ENCODE measurements at regions not wholly inside any gene's neighbourhood (a gene's known extent, or its start where the extent isn't known, plus 50 kb on each side); places are given as distances from the start of the nearest gene placed in this dataset.

DNA sequence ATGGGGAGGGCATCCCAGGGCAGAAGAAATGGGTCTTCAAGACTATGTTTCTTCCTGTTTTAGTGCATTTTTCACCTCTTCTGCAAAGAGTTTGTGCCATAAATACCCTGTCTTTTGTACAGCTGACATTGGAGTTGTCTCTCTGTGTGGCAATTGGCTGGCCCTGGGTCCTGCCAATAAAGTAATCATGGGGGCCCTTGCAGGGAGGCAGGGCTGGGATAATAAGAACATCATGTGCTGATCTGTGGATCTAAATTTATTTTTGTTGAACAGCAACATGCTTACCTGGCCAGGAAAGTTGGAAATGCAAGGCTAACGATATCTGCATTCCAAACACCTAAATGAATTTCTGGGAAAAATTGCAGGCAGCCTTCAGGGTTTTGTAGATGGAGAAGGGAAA lies 174.6 kb upstream of the GATB start:
- no peak for DNase-seq (ENCODE audit: low spot score)
- Histone ChIP-seq H3K27me3 (no peaks in the 10 kb centered on the region), H3K4me1 (no peaks in the 10 kb centered on the region), H3K4me3 (no peak overlapping the region), H3K36me3 (no peaks in the 10 kb centered on the region), H3K9me3 (no peaks in the 10 kb centered on the region), H3K27ac (no peak overlapping the region)
- TF ChIP-seq, protein P1, sequence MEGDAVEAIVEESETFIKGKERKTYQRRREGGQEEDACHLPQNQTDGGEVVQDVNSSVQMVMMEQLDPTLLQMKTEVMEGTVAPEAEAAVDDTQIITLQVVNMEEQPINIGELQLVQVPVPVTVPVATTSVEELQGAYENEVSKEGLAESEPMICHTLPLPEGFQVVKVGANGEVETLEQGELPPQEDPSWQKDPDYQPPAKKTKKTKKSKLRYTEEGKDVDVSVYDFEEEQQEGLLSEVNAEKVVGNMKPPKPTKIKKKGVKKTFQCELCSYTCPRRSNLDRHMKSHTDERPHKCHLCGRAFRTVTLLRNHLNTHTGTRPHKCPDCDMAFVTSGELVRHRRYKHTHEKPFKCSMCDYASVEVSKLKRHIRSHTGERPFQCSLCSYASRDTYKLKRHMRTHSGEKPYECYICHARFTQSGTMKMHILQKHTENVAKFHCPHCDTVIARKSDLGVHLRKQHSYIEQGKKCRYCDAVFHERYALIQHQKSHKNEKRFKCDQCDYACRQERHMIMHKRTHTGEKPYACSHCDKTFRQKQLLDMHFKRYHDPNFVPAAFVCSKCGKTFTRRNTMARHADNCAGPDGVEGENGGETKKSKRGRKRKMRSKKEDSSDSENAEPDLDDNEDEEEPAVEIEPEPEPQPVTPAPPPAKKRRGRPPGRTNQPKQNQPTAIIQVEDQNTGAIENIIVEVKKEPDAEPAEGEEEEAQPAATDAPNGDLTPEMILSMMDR (IDR thresholded peaks at IDR 0.05): no peak

GRCh38 chr4:151934766-151935165 lies 174.0 kb upstream of the GATB start:
- H3K27me3 ChIP-seq: no peaks in the 10 kb centered on the region
- H3K27ac ChIP-seq: no peak overlapping the region
- no peaks in the 10 kb centered on the region for H3K9me3 ChIP-seq
- no peak for DNase-seq (ENCODE audit: low spot score)
- TF ChIP-seq, protein P1 (IDR thresholded peaks at IDR 0.05): no peak
- no peak overlapping the region for H3K4me3 ChIP-seq
- H3K4me1 ChIP-seq: no peaks in the 10 kb centered on the region
- H3K36me3 ChIP-seq: no peaks in the 10 kb centered on the region

GRCh38 chr4:151933122-151933827 lies 172.5 kb upstream of the GATB start:
- Histone ChIP-seq H3K27me3 (no peaks in the 10 kb centered on the region), H3K36me3 (no peaks in the 10 kb centered on the region), H3K4me3 (no peak overlapping the region), H3K4me1 (no peaks in the 10 kb centered on the region), H3K27ac (no peak overlapping the region), H3K9me3 (no peaks in the 10 kb centered on the region)
- no peak for DNase-seq (ENCODE audit: low spot score)
- TF ChIP-seq, protein P1 (IDR thresholded peaks at IDR 0.05): no peak

DNA sequence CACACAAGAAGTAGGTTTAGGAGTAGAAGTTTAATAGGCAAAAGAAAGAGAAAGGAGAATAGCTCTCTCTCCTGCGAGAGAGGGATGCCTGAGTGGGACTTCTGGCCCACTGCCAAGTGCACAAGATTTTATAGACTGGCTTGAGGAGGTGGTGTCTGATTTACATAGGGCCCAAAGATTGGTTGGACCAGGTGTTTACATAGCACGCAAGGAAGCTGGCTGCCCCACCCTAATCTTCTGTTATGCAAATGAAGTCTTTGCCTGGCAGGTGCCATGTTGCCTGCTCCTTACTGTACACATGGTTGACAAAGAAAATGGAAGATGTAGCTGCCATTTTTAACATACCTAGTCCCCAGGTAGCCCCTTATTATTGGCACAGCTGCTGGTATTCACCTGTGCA lies 170.8 kb upstream of the GATB start:
- H3K27me3 ChIP-seq: no peaks in the 10 kb centered on the region
- H3K36me3 ChIP-seq: no peaks in the 10 kb centered on the region
- no peaks in the 10 kb centered on the region for H3K4me1 ChIP-seq
- no peak for DNase-seq (ENCODE audit: low spot score)
- no peaks in the 10 kb centered on the region for H3K9me3 ChIP-seq
- no peak overlapping the region for H3K27ac ChIP-seq
- no peak overlapping the region for H3K4me3 ChIP-seq
- TF ChIP-seq, protein P1 (IDR thresholded peaks at IDR 0.05): no peak

DNA sequence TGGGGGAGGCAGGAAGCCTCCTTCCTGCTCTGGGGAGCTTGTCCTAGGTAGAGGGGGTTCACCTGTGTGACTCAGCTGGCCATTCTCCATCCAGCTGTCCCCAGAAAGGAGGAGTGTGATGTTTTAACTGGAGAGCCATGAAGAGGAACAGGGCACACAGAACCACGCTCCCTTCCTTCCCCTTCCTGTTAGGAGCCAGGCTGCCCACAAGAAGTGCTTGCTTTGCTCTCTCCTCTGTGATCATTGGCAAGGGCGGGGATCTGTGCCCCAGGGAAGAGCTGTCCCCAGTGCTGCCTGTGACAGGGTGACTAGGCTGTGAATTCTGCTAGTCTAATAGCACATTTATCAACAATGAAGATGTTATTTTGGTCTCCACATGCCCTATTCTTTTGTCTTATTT lies 169.6 kb upstream of the GATB start:
- H3K27ac ChIP-seq: no peak overlapping the region
- no peaks in the 10 kb centered on the region for H3K9me3 ChIP-seq
- H3K4me3 ChIP-seq: no peak overlapping the region
- H3K27me3 ChIP-seq: no peaks in the 10 kb centered on the region
- no peak for DNase-seq (ENCODE audit: low spot score)
- TF ChIP-seq, protein P1 (IDR thresholded peaks at IDR 0.05): no peak
- H3K4me1 ChIP-seq: no peaks in the 10 kb centered on the region
- H3K36me3 ChIP-seq: no peaks in the 10 kb centered on the region

DNA sequence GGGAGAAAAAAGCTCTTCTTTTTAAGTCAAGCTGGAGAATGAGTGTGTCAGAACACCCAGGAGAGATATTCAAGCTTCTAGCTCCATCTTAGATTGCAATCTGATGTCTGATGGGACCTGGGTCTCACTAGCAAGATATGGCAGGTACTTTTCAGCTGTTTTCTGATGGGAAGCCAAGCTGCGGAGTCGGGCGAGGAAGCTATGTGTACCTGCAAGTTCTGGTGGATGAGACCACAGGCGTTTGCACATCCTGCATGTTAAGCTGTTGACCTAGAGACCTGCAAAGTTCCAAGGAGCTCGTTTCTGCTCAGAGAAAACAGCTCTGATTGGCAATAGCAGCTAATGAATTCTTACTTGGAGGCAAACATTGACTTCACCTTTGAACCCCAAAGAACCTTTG lies 167.3 kb upstream of the GATB start:
- Histone ChIP-seq H3K4me1 (no peaks in the 10 kb centered on the region), H3K36me3 (no peaks in the 10 kb centered on the region), H3K9me3 (no peaks in the 10 kb centered on the region), H3K27ac (no peak overlapping the region), H3K4me3 (no peak overlapping the region), H3K27me3 (no peaks in the 10 kb centered on the region)
- DNase-seq (ENCODE audit: low spot score): no peak
- TF ChIP-seq, protein P1 (IDR thresholded peaks at IDR 0.05): no peak
